K562 (cell line): ENCODE measurements at regions not wholly inside any gene's neighbourhood (a gene's known extent, or its start where the extent isn't known, plus 50 kb on each side); places are given as distances from the start of the nearest gene placed in this dataset.

Experiments used
- BACH1 ChIP-seq: fragments of 200-800 bp; sonication (Bioruptor generic); IDR thresholded peaks from 2 replicates; pipeline ENCODE4 v1.6.1; 2016; ENCODE audit warnings: missing genetic modification characterization, missing compliant biosample characterization
- BRD4 ChIP-seq: fragments of 200-600 bp; sonication (generic); IDR thresholded peaks from 2 replicates; pipeline ENCODE4 v1.6.1; 2017; ENCODE audit warnings: inconsistent platforms
- EGR1 ChIP-seq: fragments of 450-650 bp; conservative IDR thresholded peaks from 2 replicates; pipeline ENCODE4 v1.6.1; 2017; ENCODE audit warnings: mild to moderate bottlenecking
- MEF2D ChIP-seq: conservative IDR thresholded peaks from 2 replicates; pipeline ENCODE4 v1.6.1; 2016; ENCODE audit warnings: low read depth, missing genetic modification characterization, missing compliant biosample characterization
- PHF20 ChIP-seq: fragments of 450-650 bp; IDR thresholded peaks from 2 replicates; pipeline ENCODE4 v1.6.1; 2018; ENCODE audit not compliant: partially characterized antibody
- PTTG1 ChIP-seq: fragments of 450-650 bp; IDR thresholded peaks from 2 replicates; pipeline ENCODE4 v1.6.1; 2016; ENCODE audit warnings: low read depth, mild to moderate bottlenecking, missing genetic modification characterization, missing compliant biosample characterization
- RFX1 ChIP-seq: fragments of 450-650 bp; IDR thresholded peaks from 2 replicates; pipeline ENCODE4 v1.6.1; 2016; ENCODE audit warnings: mild to moderate bottlenecking, moderate library complexity
- SMARCE1 ChIP-seq: fragments of 450-650 bp; IDR thresholded peaks from 2 replicates; pipeline ENCODE4 v1.7.1; 2016; ENCODE audit warnings: mild to moderate bottlenecking
- TCFL5 ChIP-seq: fragments of 250-450 bp; sonication (Bioruptor Pico); conservative IDR thresholded peaks from 2 replicates; pipeline ENCODE4 v1.6.1; 2021; ENCODE audit warnings: mild to moderate bottlenecking, moderate library complexity, matching md5 sums
- ZNF507 ChIP-seq: conservative IDR thresholded peaks from 2 replicates; pipeline ENCODE4 v1.6.1; 2017; ENCODE audit warnings: missing genetic modification characterization, missing compliant biosample characterization
- ZNF584 ChIP-seq: fragments of 200-800 bp; sonication (Bioruptor generic); IDR thresholded peaks from 2 replicates; pipeline ENCODE4 v1.6.1; 2016; ENCODE audit warnings: low read depth, mild to moderate bottlenecking, missing genetic modification characterization, missing compliant biosample characterization
- TF ChIP-seq, protein P1 (sequence below), 3 experiments: fragments of 200-800 bp in 1 of 3; fragments of 250-450 bp in 1 of 3; fragments of 450-650 bp in 1 of 3; sonication (Bioruptor Pico) in 1 of 3; sonication (Bioruptor generic) in 1 of 3; formaldehyde crosslinking in 1 of 3; IDR thresholded peaks; 2 replicates each; pipeline versions ENCODE4 v1.6.1 to v1.8.0; 2016 to 2022; ENCODE audit warnings: mild to moderate bottlenecking in 2 of 3, missing genetic modification characterization in 2 of 3, missing compliant biosample characterization in 1 of 3, moderate library complexity in 1 of 3
- TF ChIP-seq, protein P2 (sequence below): fragments of 200-800 bp; sonication (Bioruptor generic); IDR thresholded peaks from 2 replicates; pipeline ENCODE4 v1.6.1; 2017; ENCODE audit warnings: missing genetic modification characterization, missing compliant biosample characterization
- TF ChIP-seq, protein P3 (sequence below), 2 experiments: fragments of 150-350 bp in 1 of 2; IDR thresholded peaks; 2 replicates each; pipeline ENCODE4 v1.6.1; 2012 to 2016; ENCODE audit warnings: low read depth in 2 of 2, low read length in 2 of 2, mild to moderate bottlenecking in 1 of 2, moderate library complexity in 1 of 2

DNA sequence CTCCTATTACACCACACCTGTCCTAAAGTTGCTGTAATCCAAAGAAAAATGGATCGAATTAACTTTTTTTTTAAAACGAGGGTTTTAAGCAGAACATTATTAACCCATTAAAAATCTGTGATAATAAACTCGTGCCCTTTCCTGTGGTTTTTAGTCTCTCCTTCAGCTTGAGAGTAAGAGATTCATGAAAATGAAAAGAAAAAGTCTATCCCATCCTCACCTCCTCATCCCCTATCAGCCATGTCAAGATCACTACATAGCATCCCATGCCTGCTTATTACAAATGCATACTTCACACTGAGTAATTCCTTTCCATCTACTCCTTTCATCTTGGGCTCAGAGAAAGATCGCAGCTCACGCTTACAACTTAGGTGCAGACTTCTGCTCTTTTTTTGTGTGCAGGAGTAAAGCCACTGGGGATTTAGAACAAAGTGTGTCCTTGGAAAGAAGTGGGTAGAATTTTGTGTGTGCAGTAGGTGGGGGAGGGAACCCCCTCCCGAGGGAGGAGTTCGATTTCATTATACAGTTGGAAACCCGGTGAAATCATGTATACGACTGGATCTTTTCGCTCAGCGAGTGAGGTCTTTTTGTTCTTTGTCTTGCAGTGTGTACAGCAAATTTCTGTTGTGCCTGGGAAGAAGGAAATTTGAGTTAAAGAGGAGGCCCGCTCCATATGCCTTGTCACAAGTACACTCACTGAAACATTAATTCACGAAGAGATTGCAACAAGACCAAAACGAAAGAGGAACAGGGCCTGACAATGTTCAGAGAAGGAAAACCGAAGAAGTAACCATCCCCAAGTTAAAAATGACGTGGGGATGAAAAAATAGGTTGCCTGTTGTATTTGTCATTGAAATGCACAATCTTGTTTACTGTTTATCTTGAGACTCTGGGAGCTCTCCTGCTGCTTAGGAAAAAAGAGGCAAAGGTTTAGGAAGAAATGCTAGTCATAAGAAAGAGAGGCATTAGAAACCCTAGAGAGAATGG lies 146.5 kb upstream of the ZNF217 start (continued):
- TF ChIP-seq, protein P1, sequence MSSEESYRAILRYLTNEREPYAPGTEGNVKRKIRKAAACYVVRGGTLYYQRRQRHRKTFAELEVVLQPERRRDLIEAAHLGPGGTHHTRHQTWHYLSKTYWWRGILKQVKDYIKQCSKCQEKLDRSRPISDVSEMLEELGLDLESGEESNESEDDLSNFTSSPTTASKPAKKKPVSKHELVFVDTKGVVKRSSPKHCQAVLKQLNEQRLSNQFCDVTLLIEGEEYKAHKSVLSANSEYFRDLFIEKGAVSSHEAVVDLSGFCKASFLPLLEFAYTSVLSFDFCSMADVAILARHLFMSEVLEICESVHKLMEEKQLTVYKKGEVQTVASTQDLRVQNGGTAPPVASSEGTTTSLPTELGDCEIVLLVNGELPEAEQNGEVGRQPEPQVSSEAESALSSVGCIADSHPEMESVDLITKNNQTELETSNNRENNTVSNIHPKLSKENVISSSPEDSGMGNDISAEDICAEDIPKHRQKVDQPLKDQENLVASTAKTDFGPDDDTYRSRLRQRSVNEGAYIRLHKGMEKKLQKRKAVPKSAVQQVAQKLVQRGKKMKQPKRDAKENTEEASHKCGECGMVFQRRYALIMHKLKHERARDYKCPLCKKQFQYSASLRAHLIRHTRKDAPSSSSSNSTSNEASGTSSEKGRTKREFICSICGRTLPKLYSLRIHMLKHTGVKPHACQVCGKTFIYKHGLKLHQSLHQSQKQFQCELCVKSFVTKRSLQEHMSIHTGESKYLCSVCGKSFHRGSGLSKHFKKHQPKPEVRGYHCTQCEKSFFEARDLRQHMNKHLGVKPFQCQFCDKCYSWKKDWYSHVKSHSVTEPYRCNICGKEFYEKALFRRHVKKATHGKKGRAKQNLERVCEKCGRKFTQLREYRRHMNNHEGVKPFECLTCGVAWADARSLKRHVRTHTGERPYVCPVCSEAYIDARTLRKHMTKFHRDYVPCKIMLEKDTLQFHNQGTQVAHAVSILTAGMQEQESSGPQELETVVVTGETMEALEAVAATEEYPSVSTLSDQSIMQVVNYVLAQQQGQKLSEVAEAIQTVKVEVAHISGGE (CRISPR knock-in tag; IDR thresholded peaks at IDR 0.05) = peak in 2 of 3 experiments; percentile 5 to 91; a peak in 4 of 6 replicates
- TF ChIP-seq EGR1 (no peak), BACH1 (tag) (0 out of 2 replicates have a peak, but pooled peaks have one; percentile 12), TCFL5 (CRISPR knock-in tag) (no peak), PHF20 (no peak), PTTG1 (tag) (0 out of 2 replicates have a peak, but pooled peaks have one; percentile 20), SMARCE1 (0 out of 2 replicates have a peak, but pooled peaks have one; percentile 1), RFX1 (0 out of 2 replicates have a peak, but pooled peaks have one; percentile 13), ZNF507 (tag) (no peak), BRD4 (0 out of 2 replicates have a peak, but pooled peaks have one; percentile 54), MEF2D (tag) (no peak), ZNF584 (CRISPR knock-in tag) (0 out of 2 replicates have a peak, but pooled peaks have one; percentile 36)
- TF ChIP-seq, protein P2, sequence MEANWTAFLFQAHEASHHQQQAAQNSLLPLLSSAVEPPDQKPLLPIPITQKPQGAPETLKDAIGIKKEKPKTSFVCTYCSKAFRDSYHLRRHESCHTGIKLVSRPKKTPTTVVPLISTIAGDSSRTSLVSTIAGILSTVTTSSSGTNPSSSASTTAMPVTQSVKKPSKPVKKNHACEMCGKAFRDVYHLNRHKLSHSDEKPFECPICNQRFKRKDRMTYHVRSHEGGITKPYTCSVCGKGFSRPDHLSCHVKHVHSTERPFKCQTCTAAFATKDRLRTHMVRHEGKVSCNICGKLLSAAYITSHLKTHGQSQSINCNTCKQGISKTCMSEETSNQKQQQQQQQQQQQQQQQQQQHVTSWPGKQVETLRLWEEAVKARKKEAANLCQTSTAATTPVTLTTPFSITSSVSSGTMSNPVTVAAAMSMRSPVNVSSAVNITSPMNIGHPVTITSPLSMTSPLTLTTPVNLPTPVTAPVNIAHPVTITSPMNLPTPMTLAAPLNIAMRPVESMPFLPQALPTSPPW (CRISPR knock-in tag) = 0 out of 2 replicates have a peak, but pooled peaks have one; percentile 4
- TF ChIP-seq, protein P3, sequence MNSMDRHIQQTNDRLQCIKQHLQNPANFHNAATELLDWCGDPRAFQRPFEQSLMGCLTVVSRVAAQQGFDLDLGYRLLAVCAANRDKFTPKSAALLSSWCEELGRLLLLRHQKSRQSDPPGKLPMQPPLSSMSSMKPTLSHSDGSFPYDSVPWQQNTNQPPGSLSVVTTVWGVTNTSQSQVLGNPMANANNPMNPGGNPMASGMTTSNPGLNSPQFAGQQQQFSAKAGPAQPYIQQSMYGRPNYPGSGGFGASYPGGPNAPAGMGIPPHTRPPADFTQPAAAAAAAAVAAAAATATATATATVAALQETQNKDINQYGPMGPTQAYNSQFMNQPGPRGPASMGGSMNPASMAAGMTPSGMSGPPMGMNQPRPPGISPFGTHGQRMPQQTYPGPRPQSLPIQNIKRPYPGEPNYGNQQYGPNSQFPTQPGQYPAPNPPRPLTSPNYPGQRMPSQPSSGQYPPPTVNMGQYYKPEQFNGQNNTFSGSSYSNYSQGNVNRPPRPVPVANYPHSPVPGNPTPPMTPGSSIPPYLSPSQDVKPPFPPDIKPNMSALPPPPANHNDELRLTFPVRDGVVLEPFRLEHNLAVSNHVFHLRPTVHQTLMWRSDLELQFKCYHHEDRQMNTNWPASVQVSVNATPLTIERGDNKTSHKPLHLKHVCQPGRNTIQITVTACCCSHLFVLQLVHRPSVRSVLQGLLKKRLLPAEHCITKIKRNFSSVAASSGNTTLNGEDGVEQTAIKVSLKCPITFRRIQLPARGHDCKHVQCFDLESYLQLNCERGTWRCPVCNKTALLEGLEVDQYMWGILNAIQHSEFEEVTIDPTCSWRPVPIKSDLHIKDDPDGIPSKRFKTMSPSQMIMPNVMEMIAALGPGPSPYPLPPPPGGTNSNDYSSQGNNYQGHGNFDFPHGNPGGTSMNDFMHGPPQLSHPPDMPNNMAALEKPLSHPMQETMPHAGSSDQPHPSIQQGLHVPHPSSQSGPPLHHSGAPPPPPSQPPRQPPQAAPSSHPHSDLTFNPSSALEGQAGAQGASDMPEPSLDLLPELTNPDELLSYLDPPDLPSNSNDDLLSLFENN (IDR thresholded peaks at IDR 0.05; ENCODE audit: low read depth in 2 of 2, low read length in 2 of 2) = no peak
